Stimulated activated CD4-positive, alpha-beta T cell treated with anti-CD3 and anti-CD28 coated beads, TNF-alpha, amount 100 ng/mL, for 24 hours (primary cell): ENCODE measurements at regions not wholly inside any gene's neighbourhood (a gene's known extent, or its start where the extent isn't known, plus 50 kb on each side); places are given as distances from the start of the nearest gene placed in this dataset.
"Not testable (repeated sequence)": the region's sequence is repeated elsewhere in the genome, so short reads cannot be mapped to it uniquely, and the experiment has no call there.

Experiments used
- DNase-seq, 3 experiments: peaks; one replicate each; pipeline ENCODE4 v3.0.0-alpha.2; 2020; ENCODE audit warnings: low read depth in 3 of 3

DNA sequence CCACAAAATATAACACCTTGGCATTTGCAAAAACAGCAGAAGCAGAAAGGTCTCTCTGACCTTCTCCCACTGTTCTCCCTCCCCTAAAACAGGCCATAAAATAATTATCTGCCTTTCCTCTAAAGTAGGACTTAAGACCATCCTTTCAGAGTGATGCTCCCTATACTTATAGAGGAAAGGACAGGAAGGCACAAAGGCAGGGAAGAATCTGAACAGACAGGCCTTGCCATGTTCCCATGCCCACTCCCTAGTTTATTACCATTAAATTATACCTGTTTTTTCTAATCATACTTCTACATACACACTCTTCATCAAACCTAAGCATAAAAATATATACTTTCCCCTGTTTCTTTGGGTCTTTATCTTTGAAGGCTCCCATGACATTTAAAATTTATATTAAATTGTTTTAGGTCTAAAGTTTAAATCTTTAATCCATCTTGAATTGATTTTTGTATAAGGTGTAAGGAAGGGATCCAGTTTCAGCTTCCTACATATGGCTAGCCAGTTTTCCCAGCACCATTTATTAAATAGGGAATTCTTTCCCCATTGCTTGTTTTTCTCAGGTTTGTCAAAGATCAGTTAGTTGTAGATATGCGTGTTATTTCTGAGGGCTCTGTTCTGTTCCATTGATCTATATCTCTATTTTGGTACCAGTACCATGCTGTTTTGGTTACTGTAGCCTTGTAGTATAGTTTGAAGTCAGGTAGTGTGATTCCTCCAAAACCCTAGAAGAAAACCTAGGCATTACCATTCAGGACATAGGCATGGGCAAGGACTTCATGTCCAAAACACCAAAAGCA lies 755.8 kb upstream of the ADGRB3 start:
- DNase-seq = not testable (repeated sequence)

DNA sequence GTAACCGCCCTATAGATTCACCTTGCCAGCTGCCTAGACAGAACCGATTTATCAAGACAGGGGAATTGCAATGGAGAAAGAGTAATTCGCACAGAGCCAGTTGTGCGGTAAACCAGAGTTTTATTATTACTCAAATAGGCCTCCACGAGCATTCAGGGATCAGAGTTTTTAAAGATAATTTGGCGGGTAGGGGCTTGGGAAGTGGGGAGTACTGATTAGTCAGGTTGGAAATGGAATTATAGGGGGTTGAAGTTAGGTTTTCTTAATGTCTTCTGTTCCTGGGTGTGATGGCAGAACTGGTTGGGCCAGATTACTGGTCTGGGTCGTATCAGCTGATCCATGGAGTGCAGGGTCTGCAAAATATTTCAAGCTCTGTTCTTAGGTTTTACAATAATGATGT lies 756.9 kb upstream of the ADGRB3 start:
- not testable (repeated sequence) for DNase-seq

DNA sequence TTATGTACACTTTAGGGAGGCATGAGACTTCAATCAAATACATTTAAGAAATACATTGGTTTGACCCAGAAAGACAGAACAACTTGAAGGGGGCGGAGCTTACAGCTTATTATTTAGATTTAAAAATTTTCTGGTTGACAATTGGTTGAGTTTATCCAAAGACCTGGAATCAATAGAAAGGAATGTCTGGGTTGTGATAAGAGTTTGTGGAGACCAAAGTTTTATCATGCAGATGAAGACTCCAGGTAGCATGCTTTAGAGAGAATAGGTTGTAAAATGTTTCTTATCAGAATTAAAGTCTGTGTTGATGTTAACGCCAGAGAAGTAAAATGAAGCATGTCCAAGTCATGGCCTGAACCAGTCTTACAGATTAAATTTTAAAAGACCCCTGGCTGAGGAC lies 757.8 kb upstream of the ADGRB3 start:
- DNase-seq = no peak

DNA sequence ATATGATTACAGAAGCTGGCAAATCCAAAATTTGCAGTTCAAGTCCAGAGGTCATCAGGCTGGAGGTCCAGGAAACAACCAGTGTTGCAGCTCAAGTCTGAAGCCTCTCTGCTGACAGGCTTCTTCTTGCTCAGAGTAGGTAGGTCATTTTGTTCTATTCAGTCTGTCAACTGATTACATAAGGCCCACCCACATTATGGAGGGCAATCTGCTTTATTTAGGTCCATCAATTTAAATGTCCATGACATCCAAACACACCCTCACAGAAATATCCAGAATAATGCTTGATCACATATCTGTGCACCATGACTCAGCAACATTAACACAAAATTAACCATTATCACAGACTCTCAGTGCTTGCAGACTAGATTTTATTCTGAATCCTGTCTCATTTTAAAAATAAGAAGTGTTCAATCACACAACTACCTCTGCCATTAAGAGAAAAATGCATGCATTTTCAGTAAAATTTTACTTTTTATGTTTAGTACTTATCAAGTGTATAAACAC lies 759.2 kb upstream of the ADGRB3 start:
- no peak for DNase-seq

DNA sequence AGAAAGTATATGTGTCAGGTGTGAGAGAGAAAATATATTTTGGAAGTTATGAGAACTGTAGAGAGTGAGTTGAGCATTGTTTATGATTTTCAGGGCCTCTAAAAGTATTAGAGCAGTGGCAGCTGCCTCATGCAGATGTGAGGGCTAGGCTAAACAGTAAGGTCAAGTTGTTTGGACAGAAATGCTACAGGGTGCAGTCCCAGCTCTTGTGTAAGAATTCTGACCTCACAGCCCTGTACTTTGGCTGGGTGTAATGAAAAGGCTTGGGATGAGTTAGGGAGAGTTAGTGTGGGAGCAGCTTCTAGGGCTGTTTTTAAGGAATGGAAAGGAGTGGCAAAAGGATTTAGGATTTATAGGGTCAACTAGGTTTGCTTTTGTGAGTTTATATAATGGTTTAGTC lies 764.8 kb upstream of the ADGRB3 start:
- no peak for DNase-seq

DNA sequence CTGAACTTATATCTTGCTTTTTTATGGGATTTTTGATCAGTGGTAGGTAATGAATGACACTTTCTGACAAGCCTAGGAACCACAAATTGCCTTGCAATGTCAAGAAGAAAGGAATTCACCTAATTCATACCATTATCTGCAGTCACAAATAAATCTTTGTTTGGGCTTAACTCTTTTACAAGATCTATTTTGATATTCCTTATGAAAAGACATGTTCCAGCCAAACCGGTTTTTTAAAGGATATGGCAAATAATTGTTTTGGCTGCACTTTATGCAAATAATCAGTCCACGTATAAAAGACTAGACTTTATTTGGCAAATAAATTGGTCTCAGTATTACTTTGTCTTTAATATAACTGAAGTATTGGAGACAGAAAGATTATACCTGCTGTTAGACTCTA lies 771.7 kb upstream of the ADGRB3 start:
- DNase-seq = no peak

DNA sequence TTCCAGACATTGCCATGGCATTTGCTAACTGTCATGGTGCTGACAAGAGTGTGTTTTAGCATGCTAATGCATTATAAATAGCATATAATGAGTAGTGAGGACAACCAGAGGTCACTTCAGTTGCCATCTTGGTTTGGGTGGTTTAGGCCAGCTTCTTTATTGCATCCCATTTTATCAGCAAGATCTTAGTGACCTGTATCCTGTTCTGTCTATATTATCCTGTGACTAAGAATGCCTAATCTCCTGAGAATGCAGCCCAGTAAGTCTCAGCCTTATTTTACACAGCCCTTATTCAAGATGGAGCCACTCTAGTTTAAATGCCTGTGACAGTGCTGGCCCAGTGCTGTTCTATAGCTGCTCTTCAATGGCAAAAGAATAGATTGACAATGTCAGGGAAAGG lies 781.0 kb upstream of the ADGRB3 start:
- no peak for DNase-seq

DNA sequence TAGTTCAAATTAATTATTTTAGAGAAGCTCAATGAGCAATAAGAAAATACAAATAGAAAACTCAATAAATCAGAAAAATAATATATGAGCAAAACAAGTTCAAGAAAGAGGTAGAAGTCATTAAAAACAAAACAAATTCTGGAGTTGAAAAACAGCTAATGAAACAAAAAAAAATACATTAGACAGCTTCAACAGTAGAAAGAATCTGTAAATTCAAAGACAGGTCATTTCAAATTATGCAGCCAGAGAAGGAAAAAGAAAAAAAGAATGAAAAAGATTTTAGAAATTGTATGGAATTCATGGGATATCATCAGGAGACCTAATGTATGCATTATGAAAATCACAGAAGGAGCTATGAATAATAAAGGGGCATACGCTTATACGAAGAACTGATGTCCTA lies 795.3 kb upstream of the ADGRB3 start:
- no peak for DNase-seq

DNA sequence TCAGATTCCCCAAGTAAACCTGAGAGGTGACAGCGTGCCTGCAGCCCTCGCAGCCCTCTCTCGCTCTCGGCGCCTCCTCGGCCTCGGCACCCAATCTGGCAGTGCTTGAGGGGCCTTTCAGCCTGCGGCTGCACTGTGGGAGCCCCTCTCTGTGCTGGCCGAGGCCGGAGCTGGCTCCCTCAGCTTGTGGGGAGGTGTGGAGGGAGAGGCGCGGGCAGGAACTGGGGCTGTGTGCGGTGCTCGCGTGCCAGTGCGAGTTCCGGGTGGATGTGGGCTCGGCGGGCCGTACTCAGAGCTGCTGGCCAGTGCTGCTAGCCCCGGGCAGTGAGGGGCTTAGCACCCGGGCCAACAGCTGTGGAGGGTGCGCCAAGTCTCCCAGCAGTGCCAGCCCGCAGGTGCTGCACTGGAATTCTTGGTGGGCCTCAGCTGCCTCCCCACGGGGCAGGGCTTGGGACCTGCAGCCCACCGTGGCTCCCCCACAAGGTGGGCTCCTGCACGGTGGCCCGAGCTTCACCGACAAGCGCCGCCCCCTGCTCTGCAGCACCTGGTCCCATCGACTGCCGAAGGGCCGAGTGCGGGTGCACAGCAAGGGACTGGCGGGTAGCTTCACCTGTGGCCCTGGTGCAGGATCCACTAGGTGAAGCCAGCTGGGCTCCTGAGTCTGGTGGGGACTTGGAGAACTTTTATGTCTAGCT lies 809.7 kb upstream of the ADGRB3 start:
- DNase-seq = no peak

DNA sequence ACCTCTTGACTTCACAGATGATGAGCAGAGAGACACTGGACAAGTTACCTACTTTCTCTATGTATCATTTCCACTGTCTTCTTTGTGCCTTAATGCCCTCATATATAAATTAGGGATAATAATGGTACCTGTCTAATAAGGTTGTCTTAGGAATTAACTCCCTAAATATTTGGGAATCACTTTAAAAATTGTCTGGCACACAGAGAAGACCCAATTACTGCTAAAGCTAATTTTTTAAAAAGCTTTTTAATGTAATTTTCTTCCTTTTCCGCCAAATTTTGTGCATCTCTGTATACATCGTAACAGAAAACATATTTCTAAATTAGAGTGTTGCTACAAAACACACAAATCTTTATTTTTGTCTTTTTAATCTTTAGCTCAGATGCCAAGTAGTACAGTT lies 816.8 kb upstream of the ADGRB3 start:
- no peak for DNase-seq

DNA sequence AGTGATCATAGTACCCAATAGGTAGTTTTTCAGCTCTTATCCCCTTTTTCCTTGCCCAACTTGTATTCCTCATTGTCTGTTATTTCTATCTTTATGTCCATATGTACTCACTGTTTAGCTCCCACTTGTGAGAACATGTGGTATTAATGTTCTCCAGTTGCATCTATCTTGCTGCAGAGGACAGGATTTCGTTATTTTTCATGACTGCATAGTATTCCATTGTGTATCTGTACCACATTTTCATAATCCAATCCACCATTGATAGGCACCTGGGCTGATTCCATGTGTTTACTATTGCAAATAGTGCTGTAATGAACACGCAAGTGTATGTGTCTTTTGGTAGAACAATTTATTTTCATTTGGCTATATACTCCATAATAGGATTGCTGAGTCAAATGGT lies 819.5 kb upstream of the ADGRB3 start:
- DNase-seq = no peak

DNA sequence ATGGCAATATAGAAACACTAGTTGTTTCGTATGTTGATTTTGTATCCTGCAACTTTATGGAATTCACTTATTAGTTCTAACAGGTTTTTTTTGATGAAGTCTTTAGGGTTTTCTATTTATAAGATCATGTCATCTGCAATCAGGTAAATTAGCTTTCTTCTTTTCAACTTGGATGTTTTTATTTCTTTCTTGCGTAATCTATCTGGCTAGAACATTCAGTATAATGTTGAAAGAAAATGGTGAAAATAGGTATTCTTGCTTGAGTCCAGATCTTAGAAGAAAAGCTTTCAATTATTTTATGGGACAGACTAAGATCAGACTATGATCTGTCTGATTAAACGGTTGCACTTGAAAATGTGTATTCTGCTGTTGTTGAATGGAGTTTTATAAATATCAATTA lies 820.8 kb upstream of the ADGRB3 start:
- DNase-seq = no peak

DNA sequence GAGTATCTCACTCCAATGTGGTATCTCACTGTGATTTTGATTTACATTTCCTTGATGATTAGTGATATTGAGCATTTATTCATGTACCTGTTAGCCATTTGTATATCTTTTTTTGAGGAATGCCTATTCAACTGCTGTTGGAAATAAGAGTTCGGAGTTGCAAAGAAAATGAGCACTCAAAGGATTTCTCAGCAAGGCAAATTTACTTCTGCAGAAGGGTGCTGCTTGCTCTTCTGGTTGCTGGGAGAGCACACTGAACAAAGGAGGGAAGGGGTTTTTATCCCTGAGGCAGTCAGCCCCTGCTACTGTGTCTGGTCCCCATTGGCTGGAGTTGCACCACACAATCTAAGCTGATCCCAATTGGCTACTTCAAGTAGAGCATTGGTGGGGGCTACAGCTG lies 822.4 kb upstream of the ADGRB3 start:
- DNase-seq = no peak

DNA sequence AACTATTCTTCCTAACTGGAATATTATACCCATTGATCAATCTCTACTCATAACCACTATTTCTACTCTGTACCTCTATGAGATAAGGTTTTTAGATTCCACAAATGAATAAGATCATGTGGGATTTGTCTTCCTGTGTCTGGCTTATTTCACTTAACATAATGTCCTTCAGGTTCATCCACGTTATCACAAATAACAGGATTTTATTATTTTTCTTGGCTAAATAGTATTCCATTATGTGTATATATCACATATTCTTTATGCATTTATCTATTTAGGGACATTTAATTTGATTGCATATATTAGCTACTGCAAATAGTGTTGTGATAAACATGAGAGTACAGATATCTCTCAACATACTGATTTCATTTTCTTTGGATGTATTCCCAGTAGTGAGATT lies 823.0 kb upstream of the ADGRB3 start:
- no peak for DNase-seq

DNA sequence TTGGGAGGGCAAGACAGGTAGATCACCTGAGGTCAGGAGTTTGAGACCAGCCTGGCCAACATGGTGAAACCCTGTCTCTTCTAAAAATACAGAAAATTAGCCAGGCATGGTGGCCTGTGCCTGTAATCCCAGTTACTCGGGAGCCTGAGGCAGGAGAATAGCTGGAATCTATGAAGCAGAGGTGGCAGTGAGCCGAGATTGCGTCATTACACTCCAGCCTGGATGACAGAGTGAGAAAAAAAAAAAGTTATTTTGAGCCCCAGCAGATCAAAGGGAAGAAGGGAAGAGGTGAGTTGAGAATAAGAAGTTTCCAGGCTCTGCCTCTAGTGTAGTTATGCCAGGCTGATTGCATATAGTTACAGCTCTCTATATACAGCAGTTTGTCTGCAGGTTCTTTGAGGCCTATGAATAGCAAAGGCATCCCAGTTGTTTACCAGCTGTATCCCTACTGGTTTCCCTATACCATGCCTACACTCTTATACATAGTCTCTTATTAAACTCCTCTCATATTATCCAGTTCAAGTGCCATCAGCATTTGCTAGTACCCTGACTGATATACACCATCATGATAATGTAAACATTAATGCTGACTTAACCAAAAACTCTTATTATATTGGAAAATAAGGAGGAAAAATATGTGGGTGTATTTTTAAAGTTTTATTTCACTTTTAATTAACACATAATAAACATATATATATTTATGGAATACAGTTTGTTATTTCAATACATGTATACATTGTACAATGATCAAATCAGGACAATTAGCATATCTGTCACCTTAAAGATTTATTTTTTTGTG lies 823.6 kb upstream of the ADGRB3 start:
- DNase-seq = no peak

DNA sequence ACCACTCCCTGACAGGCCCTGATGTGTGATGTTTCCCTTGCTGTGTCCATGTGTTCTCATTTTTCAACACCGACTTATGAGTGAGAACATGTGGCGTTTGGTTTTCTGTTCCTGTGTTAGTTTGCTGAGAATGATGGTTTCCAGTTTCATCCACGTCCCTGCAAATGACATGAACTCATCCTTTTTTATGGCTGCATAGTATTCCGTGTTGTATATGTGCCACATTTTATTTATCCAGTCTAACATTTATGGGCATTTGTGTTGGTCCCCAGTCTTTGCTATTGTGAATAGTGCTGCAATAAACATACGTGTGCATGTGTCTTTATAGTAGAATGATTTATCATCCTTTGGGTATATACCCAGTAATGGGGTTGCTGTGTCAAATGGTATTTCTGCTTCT lies 830.3 kb upstream of the ADGRB3 start:
- DNase-seq = not testable (repeated sequence)

DNA sequence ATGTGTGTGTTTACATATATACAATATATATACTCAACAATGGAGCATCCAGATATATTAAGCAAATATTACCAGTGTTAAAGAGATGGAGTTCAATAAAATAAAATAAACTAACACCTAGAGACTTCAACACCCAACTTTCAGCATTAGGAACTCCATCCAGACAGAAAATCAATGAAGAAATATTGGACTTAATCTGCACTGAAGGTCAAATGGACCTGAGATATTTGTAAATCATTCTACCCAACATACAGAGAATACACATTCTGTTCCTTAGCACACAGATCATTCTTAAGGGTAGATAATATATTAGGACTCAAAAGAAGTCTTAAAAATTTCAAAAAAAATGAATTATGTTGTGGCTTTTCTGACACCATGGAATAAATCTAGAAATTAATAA lies 832.3 kb upstream of the ADGRB3 start:
- no peak for DNase-seq

DNA sequence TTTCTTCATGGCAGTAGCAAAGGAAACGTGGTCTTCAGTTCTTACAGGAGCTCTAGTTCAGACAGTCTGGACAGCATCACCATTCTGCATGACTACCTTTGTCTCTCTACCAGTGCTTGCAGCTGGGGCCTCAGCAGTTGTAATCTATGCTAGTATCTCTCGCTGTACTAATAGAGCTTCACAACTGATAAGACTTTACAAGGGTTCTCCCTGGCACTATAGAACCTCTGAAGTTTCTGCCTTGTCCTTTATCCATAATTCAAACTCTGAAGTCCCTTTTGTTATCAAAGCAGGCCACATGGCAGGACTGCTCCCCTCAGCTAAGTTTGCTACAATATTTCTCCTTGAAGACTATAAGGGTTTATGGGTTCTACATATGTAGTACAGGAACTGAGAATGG lies 842.1 kb upstream of the ADGRB3 start:
- DNase-seq = no peak

DNA sequence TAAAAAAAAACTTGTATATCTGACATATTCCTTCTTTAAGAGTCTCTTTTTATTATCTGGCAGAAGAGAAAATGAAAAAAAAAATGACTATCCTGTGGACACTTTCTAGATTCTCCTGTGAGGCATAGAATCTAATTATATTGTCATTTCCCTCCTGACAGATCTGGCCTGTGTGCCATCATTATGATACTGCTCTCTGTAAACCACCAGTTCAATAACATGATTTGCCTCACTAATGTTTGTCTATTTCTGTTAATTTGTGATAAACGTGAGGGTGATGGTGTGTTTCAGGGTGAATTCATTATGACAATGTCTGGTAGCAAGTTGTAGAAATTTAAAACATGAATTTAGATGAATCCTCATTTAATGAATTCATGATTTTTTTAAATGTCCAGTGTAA lies 844.5 kb upstream of the ADGRB3 start:
- no peak for DNase-seq

DNA sequence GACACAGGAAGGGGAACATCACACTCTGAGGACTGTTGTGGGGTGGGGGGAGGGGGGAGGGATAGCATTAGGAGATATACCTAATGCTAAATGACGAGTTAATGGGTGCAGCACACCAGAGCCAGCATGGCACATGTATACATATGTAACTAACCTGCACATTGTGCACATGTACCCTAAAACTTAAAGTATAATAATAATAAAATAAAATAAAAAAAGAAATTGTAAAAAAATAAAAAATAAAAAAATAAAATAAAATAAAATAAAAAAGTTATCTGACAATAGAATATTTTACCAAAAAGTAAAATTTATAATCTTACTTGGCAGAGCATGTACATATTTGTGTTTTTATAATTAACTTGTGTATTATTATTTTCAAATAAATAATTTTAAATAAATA lies 848.0 kb upstream of the ADGRB3 start:
- not testable (repeated sequence) for DNase-seq

DNA sequence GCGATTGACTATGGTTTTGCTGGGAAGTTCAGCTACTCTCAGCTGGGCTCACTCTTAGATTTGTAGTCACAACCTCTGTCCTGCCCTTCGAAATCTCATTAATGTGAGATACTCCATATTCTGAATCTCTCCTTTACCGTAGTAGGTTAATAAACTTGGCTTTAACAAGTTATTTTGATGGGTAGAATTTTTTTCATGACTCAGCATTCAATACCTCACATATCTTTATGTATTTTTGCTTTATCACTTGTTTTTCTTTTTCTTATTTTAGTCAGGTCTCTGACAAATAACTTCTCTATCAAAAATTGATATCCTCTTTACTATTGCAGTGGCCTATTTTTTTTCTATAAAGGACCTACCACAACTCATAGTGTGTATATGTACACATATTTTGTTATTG lies 855.2 kb upstream of the ADGRB3 start:
- DNase-seq = no peak

DNA sequence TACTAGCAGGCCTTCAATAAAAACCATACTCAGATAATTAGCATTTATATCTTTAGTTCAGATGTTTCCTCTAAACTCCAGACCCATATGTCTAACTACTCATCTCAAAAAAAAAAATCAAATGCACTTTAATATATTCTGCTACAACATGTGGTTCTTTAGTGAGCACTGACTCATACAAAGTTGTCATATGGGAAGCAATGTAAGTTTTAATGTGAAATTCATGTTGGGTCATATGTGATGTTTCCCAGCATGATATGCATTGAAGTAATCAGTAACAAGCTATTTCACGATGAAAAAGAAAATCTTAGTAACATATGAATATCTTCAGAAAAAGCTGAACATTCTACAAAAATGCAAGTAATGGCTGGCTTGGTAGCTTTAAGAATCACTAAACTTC lies 859.7 kb upstream of the ADGRB3 start:
- DNase-seq = no peak

DNA sequence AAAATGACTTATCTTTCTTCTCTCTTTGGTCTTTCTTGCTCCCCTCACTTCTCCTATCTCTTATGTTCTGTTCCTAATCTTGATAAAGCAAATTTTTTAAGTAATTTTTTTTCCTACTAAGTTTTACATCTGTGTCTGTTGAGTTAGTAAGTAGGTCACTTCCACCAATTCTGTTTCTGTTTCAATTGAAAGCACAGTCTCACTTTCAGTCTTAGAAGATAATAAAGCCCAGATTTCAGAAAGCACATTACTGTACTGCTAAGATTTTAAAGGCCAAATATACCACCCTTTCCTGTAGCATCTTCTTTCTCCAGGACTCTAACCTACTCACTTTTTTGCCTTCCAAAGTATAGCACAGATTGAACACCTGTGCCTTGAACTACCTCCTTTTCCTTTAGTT lies 866.1 kb upstream of the ADGRB3 start:
- DNase-seq = no peak
